Panc1 (cell line): ENCODE measurements at regions not wholly inside any gene's neighbourhood (a gene's known extent, or its start where the extent isn't known, plus 50 kb on each side); places are given as distances from the start of the nearest gene placed in this dataset.
A peak's percentile ranks its signal among the peaks of the same experiment; 100 is the strongest.

Experiments used
- ATAC-seq: fragments of 200-7000 bp; cut with Tn5 transposase; 2 replicates; pipeline ENCODE4 v1.9.1; 2020; ENCODE audit warnings: mild to moderate bottlenecking, moderate library complexity
- BruUV-seq: library from RNA; stranded (reverse); fragments of 400-500 nt; replicated peaks from 2 replicates; lab custom pipeline; 2021; lab: Mats Ljungman, UMichigan
- CTCF ChIA-PET: fragments of 300-600 bp; sonication (Branson Sonifier 250); formaldehyde crosslinking; loops from one replicate; lab custom pipeline; 2022; ENCODE audit warnings: antibody characterized with exemption; lab: Charles Lee
- POLR2A ChIA-PET: fragments of 300-600 bp; sonication (Branson Sonifier 250); formaldehyde crosslinking; loops from one replicate; lab custom pipeline; 2022; ENCODE audit warnings: antibody characterized with exemption; lab: Charles Lee
- DNase-seq: peaks from one replicate; pipeline ENCODE4 v3.0.0-alpha.2; 2010; ENCODE audit warnings: low read depth, low spot score
- H3K27ac ChIP-seq: 2 replicates; pipeline ENCODE4 v1.5.1; 2011; ENCODE audit warnings: mild to moderate bottlenecking, low read length, inconsistent platforms
- H3K27me3 ChIP-seq: fragments of 200-500 bp; sonication (Bioruptor generic); 2 replicates; pipeline ENCODE4 v1.6.0; 2014; ENCODE audit warnings: low read length, inconsistent platforms; ENCODE audit not compliant: control insufficient read depth, insufficient read depth
- H3K36me3 ChIP-seq: fragments of 200-500 bp; sonication (Bioruptor generic); 2 replicates; pipeline ENCODE4 v1.5.1; 2014; ENCODE audit warnings: inconsistent platforms, mild to moderate bottlenecking, low read length, moderate library complexity; ENCODE audit not compliant: control insufficient read depth, insufficient read depth
- H3K4me1 ChIP-seq: 2 replicates; pipeline ENCODE4 v1.5.1; 2011; ENCODE audit warnings: inconsistent platforms, mild to moderate bottlenecking, low read length, moderate library complexity; ENCODE audit not compliant: control insufficient read depth, insufficient read depth
- H3K4me3 ChIP-seq, 2 experiments: 2 replicates each; pipeline ENCODE4 v1.5.1; 2011 to 2012; ENCODE audit warnings: low read depth in 2 of 2, low read length in 2 of 2, mild to moderate bottlenecking in 2 of 2, inconsistent platforms in 1 of 2, moderate library complexity in 1 of 2
- H3K9me3 ChIP-seq: fragments of 200-500 bp; sonication (Bioruptor generic); 2 replicates; pipeline ENCODE4 v1.5.1; 2014; ENCODE audit warnings: low read depth, mild to moderate bottlenecking, inconsistent platforms, low read length, moderate library complexity; ENCODE audit not compliant: control insufficient read depth, insufficient read depth
- POLR2AphosphoS5 ChIP-seq: IDR thresholded peaks from 2 replicates; pipeline ENCODE4 v1.6.1; 2012; ENCODE audit warnings: mild to moderate bottlenecking, low read depth, low read length, moderate library complexity
- REST ChIP-seq, 2 experiments: IDR thresholded peaks; 2 replicates each; pipeline ENCODE4 v1.6.1; 2011 to 2012; ENCODE audit warnings: low read depth in 2 of 2, control low read depth in 1 of 2, low read length in 1 of 2, mild to moderate bottlenecking in 1 of 2, moderate library complexity in 1 of 2; ENCODE audit not compliant: insufficient read depth in 1 of 2
- SIN3A ChIP-seq: IDR thresholded peaks from 2 replicates; pipeline ENCODE4 v1.6.1; 2012; ENCODE audit warnings: low read depth, mild to moderate bottlenecking, low read length, moderate library complexity, borderline replicate concordance; ENCODE audit not compliant: insufficient read depth
- TCF7L2 ChIP-seq: IDR thresholded peaks from 2 replicates; pipeline ENCODE4 v1.6.1; 2011; ENCODE audit warnings: mild to moderate bottlenecking, low read depth, low read length, inconsistent platforms
- in situ Hi-C: cut with HindIII; loops from 2 replicates; pipeline ENCODE4 v1.10.0; 2016; ENCODE audit warnings: low sequenced_read_pairs, low pct_unique_long_range_greater_than_20kb
- intact Hi-C: fragments of 100-400 bp; cut with micrococcal nuclease; formaldehyde crosslinking; loops from one replicate; pipeline ENCODE4 v1.10.0; 2022; ENCODE audit not compliant: unreplicated experiment
- TF ChIP-seq, protein P1 (sequence below): fragments of 450-650 bp; IDR thresholded peaks from 2 replicates; pipeline ENCODE4 v1.5.1; 2017; ENCODE audit warnings: mild to moderate bottlenecking

DNA sequence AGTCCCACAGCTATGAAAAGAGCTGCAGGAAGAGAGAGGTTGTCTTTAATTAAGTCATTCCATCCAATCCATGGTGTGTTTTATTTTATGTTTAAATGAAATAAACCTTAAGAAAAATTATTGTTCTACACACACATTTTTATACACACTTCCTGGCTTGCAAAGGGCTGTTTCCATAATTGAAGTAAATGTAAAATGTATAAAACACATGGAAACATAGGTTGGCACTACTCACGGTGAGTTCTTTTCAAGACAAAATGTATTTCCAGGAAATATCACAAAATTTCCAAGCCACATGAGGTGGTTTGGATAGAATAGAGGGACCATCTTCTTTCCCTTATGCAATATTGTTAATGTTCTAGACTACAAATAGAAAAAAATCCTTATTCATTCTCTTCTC is 426.8 kb upstream of the USP24 start:
- CTCF ChIA-PET: no interaction called here
- H3K9me3 ChIP-seq: no peaks in the 10 kb centered on the region
- ATAC-seq: no peak
- H3K27me3 ChIP-seq: no peaks in the 10 kb centered on the region
- POLR2A ChIA-PET: no interaction called here
- H3K4me3 ChIP-seq: no peak overlapping the region
- no peaks in the 10 kb centered on the region for H3K4me1 ChIP-seq
- in situ Hi-C loops: no loop called here
- TF ChIP-seq POLR2AphosphoS5 (no peak), SIN3A (no peak), TCF7L2 (no peak), REST (IDR thresholded peaks at IDR 0.05; ENCODE audit: insufficient read depth in 1 of 2, low read depth in 2 of 2, low read length in 1 of 2) (no peak)
- TF ChIP-seq, protein P1, sequence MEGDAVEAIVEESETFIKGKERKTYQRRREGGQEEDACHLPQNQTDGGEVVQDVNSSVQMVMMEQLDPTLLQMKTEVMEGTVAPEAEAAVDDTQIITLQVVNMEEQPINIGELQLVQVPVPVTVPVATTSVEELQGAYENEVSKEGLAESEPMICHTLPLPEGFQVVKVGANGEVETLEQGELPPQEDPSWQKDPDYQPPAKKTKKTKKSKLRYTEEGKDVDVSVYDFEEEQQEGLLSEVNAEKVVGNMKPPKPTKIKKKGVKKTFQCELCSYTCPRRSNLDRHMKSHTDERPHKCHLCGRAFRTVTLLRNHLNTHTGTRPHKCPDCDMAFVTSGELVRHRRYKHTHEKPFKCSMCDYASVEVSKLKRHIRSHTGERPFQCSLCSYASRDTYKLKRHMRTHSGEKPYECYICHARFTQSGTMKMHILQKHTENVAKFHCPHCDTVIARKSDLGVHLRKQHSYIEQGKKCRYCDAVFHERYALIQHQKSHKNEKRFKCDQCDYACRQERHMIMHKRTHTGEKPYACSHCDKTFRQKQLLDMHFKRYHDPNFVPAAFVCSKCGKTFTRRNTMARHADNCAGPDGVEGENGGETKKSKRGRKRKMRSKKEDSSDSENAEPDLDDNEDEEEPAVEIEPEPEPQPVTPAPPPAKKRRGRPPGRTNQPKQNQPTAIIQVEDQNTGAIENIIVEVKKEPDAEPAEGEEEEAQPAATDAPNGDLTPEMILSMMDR: no peak
- no peak for DNase-seq
- no peaks in the 10 kb centered on the region for H3K36me3 ChIP-seq
- no TSS peak for BruUV-seq
- H3K27ac ChIP-seq: no peak overlapping the region
- intact Hi-C loops: no loop called here

DNA sequence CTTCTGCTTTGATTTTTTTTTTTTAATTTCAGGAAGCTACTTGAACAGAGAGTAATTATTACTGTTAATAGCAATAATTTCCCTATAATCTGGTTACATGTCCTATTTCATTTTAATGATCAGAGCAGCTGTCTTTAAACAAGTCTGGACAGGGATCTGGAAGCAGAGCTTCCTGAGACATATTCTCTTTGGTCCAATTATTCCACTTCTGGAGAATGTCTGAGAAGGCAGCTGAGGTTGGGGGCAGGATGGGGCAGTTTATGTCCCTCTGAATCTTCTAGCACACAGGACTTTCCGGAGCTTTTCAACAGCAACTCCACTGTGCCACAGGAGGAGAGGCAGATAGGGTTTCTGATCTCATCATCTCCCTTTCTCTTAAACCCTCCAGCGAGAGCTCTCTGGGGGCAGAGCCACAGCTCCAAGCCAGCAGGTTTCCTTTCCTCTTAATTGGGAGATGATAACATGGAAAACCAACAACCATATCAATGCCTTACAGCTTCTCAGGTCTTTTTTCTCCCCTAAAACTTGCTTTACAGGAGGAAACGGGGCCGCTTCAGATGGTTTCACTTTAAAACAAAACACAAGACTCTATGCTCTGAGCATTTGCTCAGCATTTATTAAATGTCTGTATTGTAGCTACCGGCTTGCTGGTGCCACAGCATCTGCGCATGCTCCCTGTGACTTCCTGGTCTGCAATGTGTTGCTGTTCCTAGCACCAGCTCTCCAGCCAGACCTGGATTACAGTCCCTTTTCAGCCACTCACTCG is 425.7 kb upstream of the USP24 start:
- H3K27me3 ChIP-seq: no peaks in the 10 kb centered on the region
- in situ Hi-C loops (no loop called here), intact Hi-C loops (no loop called here)
- ATAC-seq: peak; percentile 69; the same call in 1 of the 2 replicates
- H3K27ac ChIP-seq: no peak overlapping the region; the same call in 1 of the 2 replicates
- no peaks in the 10 kb centered on the region for H3K4me1 ChIP-seq
- H3K9me3 ChIP-seq: no peaks in the 10 kb centered on the region
- BruUV-seq: no TSS peak
- CTCF ChIA-PET: no interaction called here
- TF ChIP-seq REST (IDR thresholded peaks at IDR 0.05; ENCODE audit: insufficient read depth in 1 of 2, low read depth in 2 of 2, low read length in 1 of 2): no peak
- no peak for TF ChIP-seq SIN3A
- TF ChIP-seq, protein P1: no peak
- TF ChIP-seq POLR2AphosphoS5: no peak
- TF ChIP-seq TCF7L2: no peak
- POLR2A ChIA-PET: no interaction called here
- no peaks in the 10 kb centered on the region for H3K36me3 ChIP-seq
- peak overlapping the region in 1 of 2 experiments; percentile 2; a peak in 2 of 4 replicates for H3K4me3 ChIP-seq
- DNase-seq: no peak
